HTR-8/SVneo (cell line): ENCODE measurements at regions not wholly inside any gene's neighbourhood (a gene's known extent, or its start where the extent isn't known, plus 50 kb on each side); places are given as distances from the start of the nearest gene placed in this dataset.
"Not testable (repeated sequence)": the region's sequence is repeated elsewhere in the genome, so short reads cannot be mapped to it uniquely, and the experiment has no call there.

Experiments
- DNase-seq: peaks from one replicate; pipeline ENCODE4 v3.0.0; 2011; ENCODE audit warnings: low spot score, mixed read lengths; ENCODE audit not compliant: insufficient read length
- FAIRE-seq: peaks from 2 replicates; lab custom pipeline; 2011; peaks lifted over from hg19 to GRCh38; lab: Jason Lieb, UNC

- FAIRE-seq: no peak
These were observed 99.5 kb upstream of the OSBPL11 start for GRCh38 chr3:125694761-125695294.

GRCh38 chr3:125695688-125696087 lies 100.4 kb upstream of the OSBPL11 start:
- FAIRE-seq (no peak), DNase-seq (no peak)

More at GRCh38 chr3:125694761-125695294, 99.5 kb upstream of the OSBPL11 start:
- DNase-seq: no peak

GRCh38 chr3:125697126-125697525 lies 101.8 kb upstream of the OSBPL11 start:
- DNase-seq, FAIRE-seq: not testable (repeated sequence)

- FAIRE-seq, DNase-seq: not testable (repeated sequence)
These were observed 102.8 kb upstream of the OSBPL11 start for GRCh38 chr3:125697979-125698640.

- no peak for DNase-seq
- FAIRE-seq: no peak
These were observed 120.4 kb upstream of the OSBPL11 start for GRCh38 chr3:125715651-125716050.

- FAIRE-seq: not testable (repeated sequence)
These were observed 136.9 kb upstream of the OSBPL11 start for GRCh38 chr3:125732151-125732550.

GRCh38 chr3:125741991-125742718 lies 146.9 kb upstream of the OSBPL11 start:
- not testable (repeated sequence) for DNase-seq, FAIRE-seq

More at GRCh38 chr3:125732151-125732550, 136.9 kb upstream of the OSBPL11 start:
- DNase-seq: not testable (repeated sequence)

GRCh38 chr3:125742845-125743244 lies 147.5 kb upstream of the OSBPL11 start:
- DNase-seq: peak; percentile 17
- FAIRE-seq: not testable (repeated sequence)

- not testable (repeated sequence) for FAIRE-seq, DNase-seq
These were observed 161.8 kb upstream of the OSBPL11 start for GRCh38 chr3:125757050-125757449.

- DNase-seq, FAIRE-seq: not testable (repeated sequence)
These were observed 163.4 kb upstream of the OSBPL11 start for GRCh38 chr3:125758641-125759130.

- DNase-seq, FAIRE-seq: not testable (repeated sequence)
These were observed 167.3 kb upstream of the OSBPL11 start for GRCh38 chr3:125762601-125763000.

GRCh38 chr3:125766285-125766826 lies 171.1 kb upstream of the OSBPL11 start:
- DNase-seq: peak; percentile 30

GRCh38 chr3:125766931-125767330 lies 171.6 kb upstream of the OSBPL11 start:
- not testable (repeated sequence) for DNase-seq, FAIRE-seq

More at GRCh38 chr3:125766285-125766826, 171.1 kb upstream of the OSBPL11 start:
- FAIRE-seq: not testable (repeated sequence)

- FAIRE-seq (no peak), DNase-seq (no peak)
These were observed 172.3 kb upstream of the OSBPL11 start for GRCh38 chr3:125767641-125768040.

- DNase-seq, FAIRE-seq: not testable (repeated sequence)
These were observed 173.5 kb upstream of the OSBPL11 start for GRCh38 chr3:125768821-125769220.

GRCh38 chr3:125771506-125771905 lies 176.2 kb upstream of the OSBPL11 start:
- FAIRE-seq: not testable (repeated sequence)

GRCh38 chr3:125774433-125775034 lies 179.2 kb upstream of the OSBPL11 start:
- DNase-seq, FAIRE-seq: not testable (repeated sequence)

More at GRCh38 chr3:125771506-125771905, 176.2 kb upstream of the OSBPL11 start:
- not testable (repeated sequence) for DNase-seq

GRCh38 chr3:125775106-125775505 lies 179.8 kb upstream of the OSBPL11 start:
- FAIRE-seq, DNase-seq: not testable (repeated sequence)

GRCh38 chr3:125775606-125776294 lies 180.5 kb upstream of the OSBPL11 start:
- not testable (repeated sequence) for FAIRE-seq

More at GRCh38 chr3:125775606-125776294, 180.5 kb upstream of the OSBPL11 start:
- DNase-seq: not testable (repeated sequence)
